ENCODE measurements at regions not wholly inside any gene's neighbourhood (a gene's known extent, or its start where the extent isn't known, plus 50 kb on each side); places are given as distances from the start of the nearest gene placed in this dataset.

- Histone ChIP-seq H3K36me3 (no peaks in the 10 kb centered on the region), H3K4me3 (no peak overlapping the region), H3K9me3 (no peaks in the 10 kb centered on the region), H3K27me3 (no peaks in the 10 kb centered on the region), H3K4me1 (no peaks in the 10 kb centered on the region), H3K27ac (no peak overlapping the region)
- TF ChIP-seq, protein P1, sequence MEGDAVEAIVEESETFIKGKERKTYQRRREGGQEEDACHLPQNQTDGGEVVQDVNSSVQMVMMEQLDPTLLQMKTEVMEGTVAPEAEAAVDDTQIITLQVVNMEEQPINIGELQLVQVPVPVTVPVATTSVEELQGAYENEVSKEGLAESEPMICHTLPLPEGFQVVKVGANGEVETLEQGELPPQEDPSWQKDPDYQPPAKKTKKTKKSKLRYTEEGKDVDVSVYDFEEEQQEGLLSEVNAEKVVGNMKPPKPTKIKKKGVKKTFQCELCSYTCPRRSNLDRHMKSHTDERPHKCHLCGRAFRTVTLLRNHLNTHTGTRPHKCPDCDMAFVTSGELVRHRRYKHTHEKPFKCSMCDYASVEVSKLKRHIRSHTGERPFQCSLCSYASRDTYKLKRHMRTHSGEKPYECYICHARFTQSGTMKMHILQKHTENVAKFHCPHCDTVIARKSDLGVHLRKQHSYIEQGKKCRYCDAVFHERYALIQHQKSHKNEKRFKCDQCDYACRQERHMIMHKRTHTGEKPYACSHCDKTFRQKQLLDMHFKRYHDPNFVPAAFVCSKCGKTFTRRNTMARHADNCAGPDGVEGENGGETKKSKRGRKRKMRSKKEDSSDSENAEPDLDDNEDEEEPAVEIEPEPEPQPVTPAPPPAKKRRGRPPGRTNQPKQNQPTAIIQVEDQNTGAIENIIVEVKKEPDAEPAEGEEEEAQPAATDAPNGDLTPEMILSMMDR (IDR thresholded peaks at IDR 0.05) = no peak
- no peak for DNase-seq (ENCODE audit: low spot score in 2 of 2)
- intact Hi-C loops (cut with DNase I) = no loop called here
These were observed 181.9 kb upstream of the ANO3 start for GRCh38 chr11:26150031-26150430.

GRCh38 chr11:26158251-26158650, 173.7 kb upstream of the ANO3 start:
- Histone ChIP-seq H3K9me3 (no peaks in the 10 kb centered on the region), H3K4me1 (no peaks in the 10 kb centered on the region), H3K27me3 (no peaks in the 10 kb centered on the region), H3K4me3 (no peak overlapping the region), H3K27ac (no peak overlapping the region), H3K36me3 (no peaks in the 10 kb centered on the region)
- no peak for DNase-seq (ENCODE audit: low spot score in 2 of 2)
- TF ChIP-seq, protein P1 (IDR thresholded peaks at IDR 0.05) = no peak
- intact Hi-C loops (cut with DNase I) = no loop called here

- no peaks in the 10 kb centered on the region for H3K9me3 ChIP-seq
- H3K36me3 ChIP-seq = no peaks in the 10 kb centered on the region
- no peak for DNase-seq (ENCODE audit: low spot score in 2 of 2)
- H3K4me3 ChIP-seq = no peak overlapping the region
- H3K4me1 ChIP-seq = no peaks in the 10 kb centered on the region
- no peak overlapping the region for H3K27ac ChIP-seq
- TF ChIP-seq, protein P1 (IDR thresholded peaks at IDR 0.05) = no peak
- intact Hi-C loops (cut with DNase I) = no loop called here
- no peaks in the 10 kb centered on the region for H3K27me3 ChIP-seq
These were observed 169.6 kb upstream of the ANO3 start for GRCh38 chr11:26162291-26162690.

- Histone ChIP-seq H3K4me1 (no peaks in the 10 kb centered on the region), H3K27me3 (no peaks in the 10 kb centered on the region), H3K9me3 (no peaks in the 10 kb centered on the region), H3K27ac (no peak overlapping the region), H3K4me3 (no peak overlapping the region), H3K36me3 (no peaks in the 10 kb centered on the region)
- intact Hi-C loops (cut with DNase I) = no loop called here
- DNase-seq (ENCODE audit: low spot score in 2 of 2) = no peak
- TF ChIP-seq, protein P1 (IDR thresholded peaks at IDR 0.05) = no peak
These were observed 145.5 kb upstream of the ANO3 start for GRCh38 chr11:26186389-26186788.

DNA sequence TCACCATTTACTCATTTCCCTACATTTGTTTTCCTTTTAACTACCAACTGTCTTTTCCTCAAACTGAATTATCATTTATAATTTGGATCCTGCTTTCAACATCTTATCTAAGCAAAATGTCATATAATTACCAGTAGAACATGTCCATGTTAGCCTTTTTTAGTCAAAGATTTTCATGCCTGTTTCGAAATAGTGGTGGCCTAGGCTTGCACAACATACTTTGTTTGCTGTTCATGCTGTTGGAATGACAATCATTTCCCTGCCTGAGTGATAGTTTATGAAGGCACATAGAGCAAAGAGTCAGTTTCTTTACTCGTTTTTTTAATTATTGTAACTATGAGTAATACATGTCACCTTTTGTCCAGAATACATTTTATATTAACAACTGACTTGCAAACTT, 144.3 kb upstream of the ANO3 start:
- Histone ChIP-seq H3K36me3 (no peaks in the 10 kb centered on the region), H3K27ac (no peak overlapping the region), H3K27me3 (no peaks in the 10 kb centered on the region), H3K4me1 (no peaks in the 10 kb centered on the region), H3K9me3 (no peaks in the 10 kb centered on the region), H3K4me3 (no peak overlapping the region)
- intact Hi-C loops (cut with DNase I) = no loop called here
- TF ChIP-seq, protein P1 (IDR thresholded peaks at IDR 0.05) = no peak
- DNase-seq (ENCODE audit: low spot score in 2 of 2) = no peak

DNA sequence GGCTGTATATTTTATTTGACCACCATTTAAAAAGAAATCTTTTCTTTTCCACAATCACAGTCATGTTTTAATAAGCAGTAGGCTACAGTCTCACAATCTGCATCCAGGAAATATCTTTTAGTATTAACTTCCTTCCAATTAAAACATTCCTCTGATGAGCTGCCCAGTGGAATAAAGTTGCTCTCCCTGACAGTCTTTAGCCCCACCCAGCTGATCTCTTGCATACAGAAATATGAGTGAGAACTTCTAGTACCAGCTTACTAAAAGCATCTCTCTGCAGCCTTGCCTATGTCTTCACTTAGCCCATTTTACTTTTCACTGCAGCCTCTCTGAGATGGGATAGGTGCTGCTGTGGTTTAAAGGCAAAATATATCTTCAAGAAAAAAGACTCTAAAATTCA, 143.4 kb upstream of the ANO3 start:
- TF ChIP-seq, protein P1 (IDR thresholded peaks at IDR 0.05) = no peak
- Histone ChIP-seq H3K9me3 (no peaks in the 10 kb centered on the region), H3K4me3 (no peak overlapping the region), H3K36me3 (no peaks in the 10 kb centered on the region), H3K4me1 (no peaks in the 10 kb centered on the region), H3K27me3 (no peaks in the 10 kb centered on the region), H3K27ac (no peak overlapping the region)
- DNase-seq (ENCODE audit: low spot score in 2 of 2) = no peak
- intact Hi-C loops (cut with DNase I) = no loop called here
